ENCODE measurements at regions not wholly inside any gene's neighbourhood (a gene's known extent, or its start where the extent isn't known, plus 50 kb on each side); places are given as distances from the start of the nearest gene placed in this dataset.

- TF ChIP-seq POLR2A (IDR thresholded peaks at IDR 0.05; ENCODE audit: low read depth) (no peak), CTCF (IDR thresholded peaks at IDR 0.05) (no peak)
These were observed 251.3 kb upstream of the CHRM2 start for GRCh38 chr7:136617176-136617575.
